ENCODE measurements at regions not wholly inside any gene's neighbourhood (a gene's known extent, or its start where the extent isn't known, plus 50 kb on each side); places are given as distances from the start of the nearest gene placed in this dataset.

- no peaks in the 10 kb centered on the region for H3K36me3 ChIP-seq (replicated peaks in 1 of 2; ENCODE audit: insufficient read depth in 1 of 2, low read depth in 2 of 2)
- no peak for TF ChIP-seq POLR2A (IDR thresholded peaks at IDR 0.05)
- TF ChIP-seq, protein P1, sequence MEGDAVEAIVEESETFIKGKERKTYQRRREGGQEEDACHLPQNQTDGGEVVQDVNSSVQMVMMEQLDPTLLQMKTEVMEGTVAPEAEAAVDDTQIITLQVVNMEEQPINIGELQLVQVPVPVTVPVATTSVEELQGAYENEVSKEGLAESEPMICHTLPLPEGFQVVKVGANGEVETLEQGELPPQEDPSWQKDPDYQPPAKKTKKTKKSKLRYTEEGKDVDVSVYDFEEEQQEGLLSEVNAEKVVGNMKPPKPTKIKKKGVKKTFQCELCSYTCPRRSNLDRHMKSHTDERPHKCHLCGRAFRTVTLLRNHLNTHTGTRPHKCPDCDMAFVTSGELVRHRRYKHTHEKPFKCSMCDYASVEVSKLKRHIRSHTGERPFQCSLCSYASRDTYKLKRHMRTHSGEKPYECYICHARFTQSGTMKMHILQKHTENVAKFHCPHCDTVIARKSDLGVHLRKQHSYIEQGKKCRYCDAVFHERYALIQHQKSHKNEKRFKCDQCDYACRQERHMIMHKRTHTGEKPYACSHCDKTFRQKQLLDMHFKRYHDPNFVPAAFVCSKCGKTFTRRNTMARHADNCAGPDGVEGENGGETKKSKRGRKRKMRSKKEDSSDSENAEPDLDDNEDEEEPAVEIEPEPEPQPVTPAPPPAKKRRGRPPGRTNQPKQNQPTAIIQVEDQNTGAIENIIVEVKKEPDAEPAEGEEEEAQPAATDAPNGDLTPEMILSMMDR (IDR thresholded peaks at IDR 0.05): no peak
- DNase-seq: no peak
- 12 to 13% methylated on average over 3 of the region's 3 CpGs for WGBS, 2 donors
- ATAC-seq: no peak
- no peaks in the 10 kb centered on the region for H3K9me3 ChIP-seq
- H3K27me3 ChIP-seq: no peaks in the 10 kb centered on the region
- no peak overlapping the region for H3K4me3 ChIP-seq
- intact Hi-C loops (cut with DNase I): no loop called here
- peak overlapping the region; percentile 78 to 87 (median 85) for H3K27ac ChIP-seq
- H3K4me1 ChIP-seq: peaks cover 48% of the 10 kb centered on the region
Observed at GRCh38 chr11:47918370-47918690, 62.0 kb upstream of the PTPRJ start.

- H3K4me3 ChIP-seq: no peak overlapping the region
- intact Hi-C loops (cut with DNase I): no loop called here
- no peaks in the 10 kb centered on the region for H3K27me3 ChIP-seq
- peak; percentile 89 for ATAC-seq
- peak; percentile 90 to 97 (median 93) for DNase-seq
- no peaks in the 10 kb centered on the region for H3K36me3 ChIP-seq (replicated peaks in 1 of 2; ENCODE audit: insufficient read depth in 1 of 2, low read depth in 2 of 2)
- peak overlapping the region; percentile 78 to 87 (median 85) for H3K27ac ChIP-seq
- WGBS, 2 donors: 33 to 43% methylated on average over 11 of the region's 11 CpGs
- TF ChIP-seq, protein P1 (IDR thresholded peaks at IDR 0.05): peak in 1 of 7 experiments; percentile 4
- TF ChIP-seq POLR2A (IDR thresholded peaks at IDR 0.05): peak in 2 of 3 donors; percentile 66 to 75
- peaks cover 47% of the 10 kb centered on the region for H3K4me1 ChIP-seq
- no peaks in the 10 kb centered on the region for H3K9me3 ChIP-seq
Observed at GRCh38 chr11:47917599-47918369, 62.6 kb upstream of the PTPRJ start.

DNA sequence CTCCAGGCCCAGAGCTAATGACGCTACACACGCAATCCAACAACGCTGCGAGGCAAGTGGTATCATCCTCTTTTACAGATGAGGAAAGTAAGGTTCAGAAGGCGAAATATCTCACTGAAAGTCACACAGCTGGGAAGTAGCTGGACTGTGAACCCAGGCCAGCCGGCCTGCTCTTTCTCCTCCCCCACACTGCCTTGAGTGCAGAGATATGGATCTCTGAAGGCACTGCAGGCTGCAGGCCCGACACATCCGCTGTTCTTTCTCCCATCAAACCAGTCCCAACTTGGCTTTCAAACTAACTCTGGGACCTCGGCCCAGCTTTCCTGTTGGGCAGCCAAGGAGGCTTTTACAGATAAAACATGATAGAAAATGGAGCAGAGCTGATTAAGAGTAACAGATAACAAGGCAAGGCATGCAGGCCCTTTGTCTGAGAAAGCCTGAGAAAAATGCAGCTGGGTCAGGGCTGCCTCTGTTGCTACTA, 64.0 kb upstream of the PTPRJ start:
- Histone ChIP-seq H3K9me3 (no peaks in the 10 kb centered on the region), H3K4me1 (peaks cover 47% of the 10 kb centered on the region), H3K27ac (peak overlapping the region; percentile 65 to 87 (median 85)), H3K36me3 (replicated peaks in 1 of 2; ENCODE audit: insufficient read depth in 1 of 2, low read depth in 2 of 2) (no peaks in the 10 kb centered on the region), H3K4me3 (no peak overlapping the region), H3K27me3 (no peaks in the 10 kb centered on the region)
- 32 to 35% methylated on average over 6 to 9 of the region's 9 CpGs for WGBS, 2 donors
- ATAC-seq: peak; percentile 62
- no peak for TF ChIP-seq POLR2A (IDR thresholded peaks at IDR 0.05)
- TF ChIP-seq, protein P1 (IDR thresholded peaks at IDR 0.05): no peak
- peak; percentile 79 to 88 (median 82) for DNase-seq
- intact Hi-C loops (cut with DNase I): no loop called here

DNA sequence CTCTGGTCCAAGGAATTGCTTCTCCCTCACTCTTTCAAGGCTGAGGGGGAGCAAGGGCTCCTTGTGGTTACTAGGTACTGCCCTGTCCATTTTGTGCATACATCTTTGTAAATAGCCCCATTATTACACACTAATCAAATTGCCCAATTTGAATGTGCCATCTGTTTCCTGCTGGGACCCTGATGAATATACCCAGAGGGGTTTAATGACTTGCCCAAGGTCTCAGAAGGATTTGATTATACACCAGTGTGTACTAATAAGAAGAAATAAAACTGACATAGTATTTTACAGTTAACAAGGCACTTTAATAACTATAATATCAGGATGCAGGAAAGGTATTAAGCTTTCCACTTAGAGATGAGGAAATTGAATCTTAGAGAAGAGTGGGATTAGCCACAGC, 64.6 kb upstream of the PTPRJ start:
- H3K4me1 ChIP-seq: peaks cover 47% of the 10 kb centered on the region
- no peak for TF ChIP-seq POLR2A (IDR thresholded peaks at IDR 0.05)
- TF ChIP-seq, protein P1 (IDR thresholded peaks at IDR 0.05): no peak
- no peaks in the 10 kb centered on the region for H3K36me3 ChIP-seq (replicated peaks in 1 of 2; ENCODE audit: insufficient read depth in 1 of 2, low read depth in 2 of 2)
- no peaks in the 10 kb centered on the region for H3K27me3 ChIP-seq
- peak overlapping the region in 3 of 4 donors; percentile 83 to 87 (median 87) for H3K27ac ChIP-seq
- ATAC-seq (no peak), DNase-seq (no peak)
- no peaks in the 10 kb centered on the region for H3K9me3 ChIP-seq
- intact Hi-C loops (cut with DNase I): no loop called here
- no peak overlapping the region for H3K4me3 ChIP-seq

- WGBS, 2 donors: 60 to 65% methylated on average over 9 of the region's 9 CpGs
- peak; percentile 17 to 52 (median 38) for DNase-seq
- H3K9me3 ChIP-seq: no peaks in the 10 kb centered on the region
Observed at GRCh38 chr11:47915374-47915773, 65.0 kb upstream of the PTPRJ start.

More at GRCh38 chr11:47915374-47915773, 65.0 kb upstream of the PTPRJ start:
- H3K36me3 ChIP-seq (replicated peaks in 1 of 2; ENCODE audit: insufficient read depth in 1 of 2, low read depth in 2 of 2): no peaks in the 10 kb centered on the region
- H3K27me3 ChIP-seq: no peaks in the 10 kb centered on the region
- TF ChIP-seq POLR2A (IDR thresholded peaks at IDR 0.05): no peak
- TF ChIP-seq, protein P1 (IDR thresholded peaks at IDR 0.05): no peak
- H3K4me3 ChIP-seq: no peak overlapping the region
- intact Hi-C loops (cut with DNase I): no loop called here
- ATAC-seq: no peak
- peaks cover 47% of the 10 kb centered on the region for H3K4me1 ChIP-seq
- H3K27ac ChIP-seq: peak overlapping the region in 3 of 4 donors; percentile 83 to 87 (median 87)

Data from body of pancreas (tissue), 4 donors.